HEK293T (cell line): ENCODE measurements at regions not wholly inside any gene's neighbourhood (a gene's known extent, or its start where the extent isn't known, plus 50 kb on each side); places are given as distances from the start of the nearest gene placed in this dataset.

Experiments used
- BHLHE40 ChIP-seq: fragments of 450-650 bp; IDR thresholded peaks from 2 replicates; pipeline ENCODE4 v1.6.1; 2016; ENCODE audit warnings: mild to moderate bottlenecking, moderate library complexity, borderline replicate concordance
- CTBP1 ChIP-seq: fragments of 450-650 bp; IDR thresholded peaks from 2 replicates; pipeline ENCODE4 v1.6.1; 2016; ENCODE audit warnings: borderline replicate concordance
- FOXA1 ChIP-seq: fragments of 450-650 bp; IDR thresholded peaks from 2 replicates; pipeline ENCODE4 v1.6.1; 2016; ENCODE audit warnings: mild to moderate bottlenecking
- FOXM1 ChIP-seq: fragments of 450-650 bp; IDR thresholded peaks from 2 replicates; pipeline ENCODE4 v1.6.1; 2017; ENCODE audit warnings: mild to moderate bottlenecking, borderline replicate concordance
- HDGF ChIP-seq: fragments of 450-650 bp; IDR thresholded peaks from 2 replicates; pipeline ENCODE4 v1.6.1; 2017; ENCODE audit warnings: antibody characterized with exemption, borderline replicate concordance
- SP1 ChIP-seq: fragments of 450-650 bp; IDR thresholded peaks from 2 replicates; pipeline ENCODE4 v1.6.1; 2017
- SUZ12 ChIP-seq: fragments of 450-650 bp; IDR thresholded peaks from 2 replicates; pipeline ENCODE4 v1.6.1; 2016; ENCODE audit warnings: mild to moderate bottlenecking
- ZNF384 ChIP-seq: fragments of 450-650 bp; IDR thresholded peaks from 2 replicates; pipeline ENCODE4 v1.6.1; 2016
- TF ChIP-seq, protein P1 (sequence below): fragments of 450-650 bp; IDR thresholded peaks from 2 replicates; pipeline ENCODE4 v1.6.1; 2016

DNA sequence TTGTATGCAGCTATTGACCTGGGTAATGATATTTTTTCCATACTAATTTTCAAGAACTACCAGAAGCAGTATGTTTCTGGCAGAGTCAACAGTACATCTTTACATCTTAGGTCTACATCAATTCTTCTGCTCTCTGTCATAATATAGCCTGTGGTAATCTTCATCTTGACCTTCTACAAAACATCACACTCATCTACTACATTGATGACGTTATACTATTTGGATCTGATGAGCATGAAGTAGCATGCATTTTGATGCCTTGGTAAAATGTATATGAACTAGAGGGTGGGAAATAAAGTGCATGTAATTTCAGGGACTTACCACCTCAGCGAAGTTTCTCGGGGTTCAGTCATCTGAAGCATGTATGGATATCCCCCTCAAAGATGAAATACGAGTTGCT lies 629.7 kb upstream of the SGCD start:
- TF ChIP-seq BHLHE40 (no peak), CTBP1 (no peak), FOXM1 (no peak), SP1 (no peak), HDGF (no peak), ZNF384 (no peak), FOXA1 (no peak), SUZ12 (no peak)
- TF ChIP-seq, protein P1, sequence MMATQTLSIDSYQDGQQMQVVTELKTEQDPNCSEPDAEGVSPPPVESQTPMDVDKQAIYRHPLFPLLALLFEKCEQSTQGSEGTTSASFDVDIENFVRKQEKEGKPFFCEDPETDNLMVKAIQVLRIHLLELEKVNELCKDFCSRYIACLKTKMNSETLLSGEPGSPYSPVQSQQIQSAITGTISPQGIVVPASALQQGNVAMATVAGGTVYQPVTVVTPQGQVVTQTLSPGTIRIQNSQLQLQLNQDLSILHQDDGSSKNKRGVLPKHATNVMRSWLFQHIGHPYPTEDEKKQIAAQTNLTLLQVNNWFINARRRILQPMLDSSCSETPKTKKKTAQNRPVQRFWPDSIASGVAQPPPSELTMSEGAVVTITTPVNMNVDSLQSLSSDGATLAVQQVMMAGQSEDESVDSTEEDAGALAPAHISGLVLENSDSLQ: no peak
